Endothelial cell of umbilical vein (primary cell): ENCODE measurements at regions not wholly inside any gene's neighbourhood (a gene's known extent, or its start where the extent isn't known, plus 50 kb on each side); places are given as distances from the start of the nearest gene placed in this dataset.

Experiments used
- BruUV-seq: library from RNA; stranded (reverse); fragments of 400-500 nt; replicated peaks from 2 replicates; lab custom pipeline; 2021; lab: Mats Ljungman, UMichigan
- CTCF ChIA-PET: fragments of 300-600, 350-600 bp; sonication (Branson Sonifier 250); formaldehyde crosslinking; loops from one replicate; lab custom pipeline; 2021; ENCODE audit warnings: antibody characterized with exemption, inconsistent platforms; lab: Charles Lee
- POLR2A ChIA-PET: fragments of 300-600, 350-600 bp; sonication (Branson Sonifier 250); formaldehyde crosslinking; loops from one replicate; lab custom pipeline; 2021; ENCODE audit warnings: antibody characterized with exemption, inconsistent platforms; lab: Charles Lee
- DNase-seq: peaks from one replicate; pipeline ENCODE4 v3.0.0-alpha.2; 2011; ENCODE audit warnings: low read depth, low spot score
- FAIRE-seq: peaks from 2 replicates; lab custom pipeline; 2011; peaks lifted over from hg19 to GRCh38; lab: Jason Lieb, UNC
- H2AFZ ChIP-seq: 2 replicates; pipeline ENCODE4 v1.6.0; 2012; ENCODE audit warnings: low read depth, low read length, control low read depth, inconsistent platforms
- H3K27ac ChIP-seq: 2 replicates; pipeline ENCODE4 v1.5.1; 2011; ENCODE audit warnings: low read depth, mild to moderate bottlenecking, control low read depth, low read length, moderate library complexity; ENCODE audit not compliant: insufficient read depth
- H3K27me3 ChIP-seq, 2 experiments: 2 replicates each; pipeline versions ENCODE4 v1.6.0 to v1.6.1; 2011; ENCODE audit warnings: low read length in 2 of 2, mixed read lengths in 1 of 2; ENCODE audit not compliant: control insufficient read depth in 2 of 2, insufficient read depth in 2 of 2
- H3K36me3 ChIP-seq, 2 experiments: 2 replicates in 1 of 2; 3 replicates in 1 of 2; pipeline ENCODE4 v1.5.1; 2011; ENCODE audit warnings: low read length in 2 of 2, mild to moderate bottlenecking in 1 of 2, moderate library complexity in 1 of 2; ENCODE audit not compliant: control insufficient read depth in 2 of 2, insufficient read depth in 2 of 2; ENCODE audit errors: extremely low read depth in 1 of 2
- H3K4me1 ChIP-seq: 3 replicates; pipeline ENCODE4 v1.5.1; 2011; ENCODE audit warnings: mild to moderate bottlenecking, low read length; ENCODE audit not compliant: control insufficient read depth, insufficient read depth; ENCODE audit errors: extremely low read depth
- H3K4me2 ChIP-seq: 2 replicates; pipeline ENCODE4 v1.6.1; 2011; ENCODE audit warnings: low read length, control low read depth, mixed read lengths; ENCODE audit not compliant: insufficient read depth
- H3K4me3 ChIP-seq, 3 experiments: fragments of 200-600 bp in 1 of 3; sonication (generic), shearing (Covaris generic) in 1 of 3; replicated peaks in 1 of 3; 2 replicates each; pipeline ENCODE4 v1.5.1; 2011 to 2016; ENCODE audit warnings: control low read depth in 3 of 3, low read length in 3 of 3, mild to moderate bottlenecking in 2 of 3, inconsistent platforms in 1 of 3, low read depth in 1 of 3, moderate library complexity in 1 of 3; ENCODE audit not compliant: insufficient read depth in 1 of 3
- H3K79me2 ChIP-seq: 2 replicates; pipeline ENCODE4 v1.6.0; 2012; ENCODE audit warnings: low read length, inconsistent platforms; ENCODE audit not compliant: control insufficient read depth, insufficient read depth
- H3K9ac ChIP-seq: replicated peaks from 2 replicates; pipeline ENCODE3; 2011; ENCODE audit warnings: low read length, control low read depth; ENCODE audit not compliant: insufficient read depth; ENCODE audit errors: extremely low read depth
- H3K9me1 ChIP-seq: replicated peaks from 3 replicates; pipeline ENCODE4 v1.6.0; 2011; ENCODE audit warnings: mild to moderate bottlenecking, low read length; ENCODE audit not compliant: control insufficient read depth, insufficient read depth; ENCODE audit errors: extremely low read depth
- H3K9me3 ChIP-seq: replicated peaks from 2 replicates; pipeline ENCODE4 v1.5.1; 2012; ENCODE audit warnings: low read length, inconsistent platforms; ENCODE audit not compliant: control insufficient read depth, insufficient read depth
- H4K20me1 ChIP-seq: replicated peaks from 2 replicates; pipeline ENCODE3; 2011; ENCODE audit warnings: mild to moderate bottlenecking, low read length; ENCODE audit not compliant: control insufficient read depth, insufficient read depth; ENCODE audit errors: extremely low read depth
- CTCF ChIP-seq, 2 donors: IDR thresholded peaks; 1 replicate in 1 of 2; 2 replicates in 1 of 2; pipeline ENCODE4 v1.5.1; 2011; ENCODE audit warnings: low read length in 2 of 2, mild to moderate bottlenecking in 2 of 2, moderate library complexity in 2 of 2, control low read depth in 1 of 2, inconsistent platforms in 1 of 2, low read depth in 1 of 2; ENCODE audit not compliant: insufficient read depth in 1 of 2; ENCODE audit errors: extremely low read depth in 1 of 2
- FOS ChIP-seq: IDR thresholded peaks from 2 replicates; pipeline ENCODE4 v1.6.1; 2011; ENCODE audit warnings: mild to moderate bottlenecking, low read length, moderate library complexity, borderline replicate concordance; ENCODE audit not compliant: insufficient read depth
- GATA2 ChIP-seq: IDR thresholded peaks from 2 replicates; pipeline ENCODE4 v1.7.0; 2011; ENCODE audit warnings: low read depth, mild to moderate bottlenecking, moderate library complexity, mixed read lengths, low read length; ENCODE audit not compliant: insufficient read length, insufficient read depth
- JUN ChIP-seq: IDR thresholded peaks from 2 replicates; pipeline ENCODE4 v1.6.1; 2011; ENCODE audit warnings: borderline replicate concordance, low read depth; ENCODE audit not compliant: insufficient read length, insufficient read depth
- MAX ChIP-seq: IDR thresholded peaks from 2 replicates; pipeline ENCODE4 v1.6.1; 2011; ENCODE audit not compliant: insufficient read depth, insufficient read length
- POLR2A ChIP-seq: IDR thresholded peaks from 2 replicates; pipeline ENCODE4 v1.6.1; 2012; ENCODE audit warnings: low read depth, mild to moderate bottlenecking, control low read depth, low read length
- POLR2AphosphoS5 ChIP-seq: IDR thresholded peaks from 2 replicates; pipeline ENCODE4 v1.6.1; 2012; ENCODE audit warnings: low read depth, mild to moderate bottlenecking, control low read depth, low read length, moderate library complexity; ENCODE audit not compliant: insufficient read depth
- dilution Hi-C: fragments of 300-500 bp; cut with MboI; formaldehyde crosslinking; loops from one replicate; pipeline ENCODE4 v1.15.0; 2019; ENCODE audit warnings: low sequenced_read_pairs; ENCODE audit not compliant: extremely low pct_ligation_motif_present
- intact Hi-C: fragments of 100-400 bp; cut with micrococcal nuclease; formaldehyde crosslinking; loops from one replicate; pipeline ENCODE4 v1.10.0; 2022

GRCh38 chr2:217407362-217407761, 547.5 kb upstream of the TNP1 start:
- Histone ChIP-seq H2AFZ (no peak overlapping the region), H3K9ac (no peak overlapping the region), H3K36me3 (no peaks in the 10 kb centered on the region), H3K27me3 (no peaks in the 10 kb centered on the region), H3K4me3 (no peak overlapping the region), H3K4me1 (no peaks in the 10 kb centered on the region), H3K9me3 (no peaks in the 10 kb centered on the region), H3K9me1 (no peaks in the 10 kb centered on the region), H4K20me1 (no peaks in the 10 kb centered on the region), H3K4me2 (no peak overlapping the region), H3K27ac (no peak overlapping the region), H3K79me2 (no peaks in the 10 kb centered on the region)
- FAIRE-seq = no peak
- POLR2A ChIA-PET = no interaction called here
- TF ChIP-seq GATA2 (no peak), CTCF (IDR thresholded peaks at IDR 0.05; ENCODE audit: extremely low read depth in 1 of 2, insufficient read depth in 1 of 2, low read depth in 1 of 2, low read length in 2 of 2) (no peak), MAX (no peak), FOS (no peak), JUN (no peak), POLR2A (no peak), POLR2AphosphoS5 (no peak)
- no TSS peak for BruUV-seq
- dilution Hi-C loops = no loop called here
- CTCF ChIA-PET = no interaction called here
- intact Hi-C loops = no loop called here
- DNase-seq = no peak
